Neuronal stem cell (in vitro differentiated cells): ENCODE measurements at regions not wholly inside any gene's neighbourhood (a gene's known extent, or its start where the extent isn't known, plus 50 kb on each side); places are given as distances from the start of the nearest gene placed in this dataset.

Source experiments
- DNase-seq: peaks from one replicate; pipeline ENCODE4 v3.0.0-alpha.2; 2013; ENCODE audit warnings: low spot score
- H2AFZ ChIP-seq: one replicate; pipeline ENCODE4 v1.6.1; 2013; ENCODE audit warnings: mild to moderate bottlenecking, low read length, inconsistent platforms
- H2AK5ac ChIP-seq: 2 replicates; pipeline ENCODE4 v1.6.1; 2013; ENCODE audit warnings: low read depth, mild to moderate bottlenecking, inconsistent platforms, low read length, moderate library complexity, mixed read lengths
- H2BK120ac ChIP-seq: 2 replicates; pipeline ENCODE4 v1.6.1; 2013; ENCODE audit warnings: low read depth, mild to moderate bottlenecking, inconsistent platforms, low read length, moderate library complexity, mixed read lengths
- H2BK12ac ChIP-seq: one replicate; pipeline ENCODE4 v1.6.1; 2013; ENCODE audit warnings: low read length, inconsistent platforms
- H2BK15ac ChIP-seq: 2 replicates; pipeline ENCODE4 v1.6.1; 2013; ENCODE audit warnings: mild to moderate bottlenecking, low read length, inconsistent platforms, mixed read lengths
- H2BK5ac ChIP-seq: one replicate; pipeline ENCODE4 v1.6.1; 2013; ENCODE audit warnings: inconsistent platforms, mild to moderate bottlenecking, low read length, moderate library complexity
- H3K14ac ChIP-seq: one replicate; pipeline ENCODE4 v1.6.1; 2013; ENCODE audit warnings: low read length, inconsistent platforms
- H3K18ac ChIP-seq: 2 replicates; pipeline ENCODE4 v1.6.1; 2013; ENCODE audit warnings: low read length, inconsistent platforms
- H3K23ac ChIP-seq: 2 replicates; pipeline ENCODE4 v1.6.1; 2013; ENCODE audit warnings: low read depth, mild to moderate bottlenecking, mixed read lengths, low read length, inconsistent platforms; ENCODE audit not compliant: poor library complexity
- H3K27ac ChIP-seq: replicated peaks from 3 replicates; pipeline ENCODE4 v1.5.1; 2013; ENCODE audit warnings: low read length, inconsistent platforms
- H3K27me3 ChIP-seq, 3 experiments: 2 replicates each; pipeline ENCODE4 v1.6.1; 2013; ENCODE audit warnings: low read length in 3 of 3, mild to moderate bottlenecking in 2 of 3, inconsistent platforms in 1 of 3, low read depth in 1 of 3, mixed read lengths in 1 of 3, moderate library complexity in 1 of 3; ENCODE audit not compliant: control insufficient read depth in 3 of 3, insufficient read depth in 3 of 3
- H3K36me3 ChIP-seq, 2 donors: replicated peaks in 1 of 2; 2 replicates each; pipeline ENCODE4 v1.6.1; 2013; ENCODE audit warnings: low read length in 2 of 2; ENCODE audit not compliant: control insufficient read depth in 2 of 2, insufficient read depth in 2 of 2
- H3K4ac ChIP-seq: 2 replicates; pipeline ENCODE4 v1.6.1; 2013; ENCODE audit warnings: inconsistent platforms, mild to moderate bottlenecking, low read length, moderate library complexity
- H3K4me1 ChIP-seq, 2 donors: 1 replicate in 1 of 2; 2 replicates in 1 of 2; pipeline ENCODE4 v1.6.1; 2013; ENCODE audit warnings: low read length in 2 of 2, low read depth in 1 of 2; ENCODE audit not compliant: control insufficient read depth in 2 of 2, insufficient read depth in 1 of 2
- H3K4me2 ChIP-seq: one replicate; pipeline ENCODE4 v1.6.1; 2013; ENCODE audit warnings: mild to moderate bottlenecking, low read length, inconsistent platforms; ENCODE audit not compliant: insufficient read depth, poor library complexity, severe bottlenecking
- H3K4me3 ChIP-seq, 2 donors: 2 replicates each; pipeline ENCODE4 v1.5.1; 2013; ENCODE audit warnings: low read length in 2 of 2, mild to moderate bottlenecking in 2 of 2, inconsistent platforms in 1 of 2, moderate library complexity in 1 of 2
- H3K79me1 ChIP-seq: one replicate; pipeline ENCODE4 v1.6.1; 2013; ENCODE audit warnings: low read depth, mild to moderate bottlenecking, inconsistent platforms, low read length, moderate library complexity
- H3K9ac ChIP-seq: one replicate; pipeline ENCODE4 v1.6.1; 2013; ENCODE audit warnings: mild to moderate bottlenecking, low read depth, low read length, inconsistent platforms; ENCODE audit not compliant: poor library complexity
- H3K9me3 ChIP-seq, 2 donors: replicated peaks in 1 of 2; 2 replicates each; pipeline versions ENCODE3 to v1.6.1; 2013; ENCODE audit warnings: low read length in 2 of 2, mild to moderate bottlenecking in 2 of 2, inconsistent platforms in 1 of 2, low read depth in 1 of 2, mixed read lengths in 1 of 2, moderate library complexity in 1 of 2; ENCODE audit not compliant: control insufficient read depth in 2 of 2, insufficient read depth in 1 of 2
- H4K8ac ChIP-seq: one replicate; pipeline ENCODE4 v1.6.1; 2013; ENCODE audit warnings: low read depth, mild to moderate bottlenecking, inconsistent platforms, low read length, moderate library complexity
- H4K91ac ChIP-seq: one replicate; pipeline ENCODE4 v1.6.1; 2013; ENCODE audit warnings: low read length, low read depth, mild to moderate bottlenecking, inconsistent platforms; ENCODE audit not compliant: poor library complexity
- WGBS, 2 donors: extraction: QIAGEN DNeasy Blood & Tissue Kit; methylation state at CpG; one replicate each; pipeline ENCODE4 v1.1.7; 2013; ENCODE audit warnings: missing lambda C conversion rate in 2 of 2, mixed read lengths in 1 of 2; ENCODE audit not compliant: insufficient read length in 2 of 2, insufficient replicate concordance in 1 of 2; ENCODE audit errors: extremely low coverage in 2 of 2; 5-methylcytosine and 5-hydroxymethylcytosine counted together

DNA sequence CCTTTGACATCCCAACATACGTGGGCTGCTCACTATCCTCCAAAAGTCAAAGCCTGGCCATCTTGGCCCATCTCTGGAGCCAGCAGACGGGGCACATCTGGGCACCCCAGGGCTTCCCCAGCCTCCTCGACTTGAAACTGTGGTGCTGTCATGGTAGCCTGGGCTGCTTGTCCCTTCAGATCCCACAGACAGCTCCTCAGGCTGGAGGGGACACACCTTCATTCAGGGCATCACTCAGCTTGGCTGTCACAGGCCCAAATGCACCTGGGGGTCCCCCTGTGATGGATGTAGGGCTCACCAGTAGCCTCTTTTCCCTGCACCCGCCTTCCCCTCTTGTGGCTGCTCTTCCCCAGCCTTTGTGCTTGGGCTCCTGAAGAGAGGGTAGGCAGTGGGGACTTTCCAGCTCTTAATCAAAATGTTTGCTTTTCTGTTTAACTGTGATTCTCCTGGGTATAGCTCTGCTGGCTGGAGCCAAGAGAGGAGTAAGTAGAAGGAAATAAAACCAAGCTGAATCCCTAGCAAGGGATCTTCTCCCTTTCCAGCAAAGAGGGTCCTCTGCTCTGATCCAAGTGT lies 92.3 kb downstream of the GYPC start:
- no peak overlapping the region for H2AK5ac ChIP-seq
- no peak overlapping the region for H3K4me3 ChIP-seq
- no peak overlapping the region for H4K8ac ChIP-seq
- no peak overlapping the region for H3K27ac ChIP-seq
- peak overlapping the region; percentile 5 for H3K18ac ChIP-seq
- no peak overlapping the region for H3K14ac ChIP-seq
- peaks cover 0 to 4% of the 10 kb centered on the region in 2 donors for H3K9me3 ChIP-seq
- no peak overlapping the region for H2BK15ac ChIP-seq
- H3K27me3 ChIP-seq, result no peaks in the 10 kb centered on the region
- H3K79me1 ChIP-seq, result no peaks in the 10 kb centered on the region
- H4K91ac ChIP-seq, result no peak overlapping the region
- H2BK120ac ChIP-seq, result no peak overlapping the region
- no peak overlapping the region for H3K9ac ChIP-seq
- no peak overlapping the region for H2BK5ac ChIP-seq
- no CpG with 5 or more reads among the region's 4 CpGs for WGBS, 2 donors
- H2AFZ ChIP-seq, result no peak overlapping the region
- no peaks in the 10 kb centered on the region for H3K36me3 ChIP-seq
- no peak for DNase-seq
- no peak overlapping the region for H3K23ac ChIP-seq
- no peak overlapping the region for H3K4me2 ChIP-seq
- no peak overlapping the region for H2BK12ac ChIP-seq
- peak overlapping the region; percentile 59 for H3K4ac ChIP-seq
- no peaks in the 10 kb centered on the region for H3K4me1 ChIP-seq

DNA sequence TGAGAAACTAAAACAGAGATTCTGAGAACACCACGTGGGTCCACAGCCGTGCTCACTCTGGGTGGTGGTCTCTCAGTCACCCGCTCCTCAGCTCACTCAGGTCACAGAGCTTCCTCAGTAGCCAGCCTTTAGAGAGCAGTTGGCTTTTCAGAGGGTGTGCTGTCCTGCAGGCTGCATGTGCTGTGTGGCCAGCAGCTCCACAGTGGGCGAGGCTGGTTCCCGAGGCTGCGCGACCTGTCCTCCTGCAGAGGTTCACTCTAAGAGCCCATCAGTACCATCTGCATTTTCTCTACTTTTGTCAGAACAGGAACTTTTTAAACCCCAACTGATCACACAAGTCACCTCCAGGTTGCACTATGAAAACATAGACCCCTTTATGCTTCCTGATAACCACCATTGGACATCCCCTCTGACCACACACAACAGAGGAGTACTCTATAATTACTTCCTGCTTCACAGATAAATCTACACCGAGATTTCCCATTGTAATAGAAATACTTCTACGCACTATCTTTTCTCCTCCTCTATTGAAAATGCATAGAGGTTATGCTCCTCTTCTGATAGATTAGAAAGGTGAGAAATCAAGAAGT lies 93.1 kb downstream of the GYPC start:
- Histone ChIP-seq H4K91ac (no peak overlapping the region), H3K4me1 (no peaks in the 10 kb centered on the region), H3K4me3 (no peak overlapping the region), H3K27ac (no peak overlapping the region), H3K27me3 (no peaks in the 10 kb centered on the region), H3K36me3 (no peaks in the 10 kb centered on the region), H3K79me1 (no peaks in the 10 kb centered on the region), H2BK120ac (no peak overlapping the region), H2BK5ac (no peak overlapping the region), H3K18ac (no peak overlapping the region), H3K14ac (no peak overlapping the region), H2BK15ac (peak overlapping the region; percentile 6), H3K9ac (no peak overlapping the region), H2AFZ (no peak overlapping the region), H3K4me2 (no peak overlapping the region), H3K9me3 (peaks cover 0 to under 1% of the 10 kb centered on the region in 2 donors), H4K8ac (no peak overlapping the region), H2AK5ac (peak overlapping the region; percentile 59), H3K23ac (no peak overlapping the region), H3K4ac (peak overlapping the region; percentile 53), H2BK12ac (no peak overlapping the region)
- DNase-seq, result no peak
- no CpG with 5 or more reads among the region's 9 CpGs for WGBS, 2 donors

DNA sequence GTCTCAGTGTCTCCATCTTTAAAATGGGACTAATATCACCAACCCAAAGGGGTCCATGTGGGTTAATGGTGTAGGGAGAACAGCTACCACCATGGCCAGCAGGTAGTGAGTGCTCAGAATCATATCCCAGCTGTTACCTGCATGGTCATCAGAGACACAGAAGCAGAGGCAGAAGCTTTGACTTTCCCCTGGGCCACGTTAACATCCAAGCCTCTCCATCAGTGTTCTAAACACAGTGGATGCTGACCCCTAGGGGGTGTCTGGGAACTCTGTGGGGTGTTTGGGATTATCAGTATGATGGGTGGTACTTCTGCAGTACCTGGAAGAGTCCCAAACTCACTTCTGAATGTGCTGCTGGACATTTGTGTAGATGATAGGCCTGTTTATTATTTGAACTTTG lies 93.6 kb downstream of the GYPC start:
- DNase-seq, result no peak

DNA sequence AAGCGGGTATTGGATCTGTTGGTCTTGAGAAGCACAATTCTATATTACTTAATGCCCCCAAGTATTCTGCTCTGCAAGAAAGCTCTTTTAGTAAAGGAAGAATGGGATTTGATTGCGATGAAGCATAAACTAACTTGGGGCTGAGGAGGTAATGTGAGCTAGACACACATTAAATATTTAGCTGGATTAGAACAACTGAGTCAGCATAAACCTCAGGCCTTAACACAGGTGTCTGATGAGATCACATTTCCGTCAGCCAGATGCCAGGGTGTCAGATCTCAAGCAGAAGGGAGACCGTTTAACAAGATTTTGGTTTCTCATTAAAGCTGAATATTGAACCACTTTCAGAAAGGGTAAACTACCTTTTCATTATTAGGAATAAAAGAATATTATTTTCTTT lies 94.5 kb downstream of the GYPC start:
- no peaks in the 10 kb centered on the region for H3K27me3 ChIP-seq
- no peak overlapping the region for H4K8ac ChIP-seq
- no peak for DNase-seq
- H2BK5ac ChIP-seq, result no peak overlapping the region
- no peaks in the 10 kb centered on the region for H3K36me3 ChIP-seq
- H3K9me3 ChIP-seq, result no peaks in the 10 kb centered on the region
- no peak overlapping the region for H4K91ac ChIP-seq
- no peak overlapping the region for H3K23ac ChIP-seq
- WGBS, 2 donors, result no CpG with 5 or more reads among the region's 4 CpGs
- no peak overlapping the region for H2AK5ac ChIP-seq
- H2AFZ ChIP-seq, result no peak overlapping the region
- no peak overlapping the region for H3K4me2 ChIP-seq
- no peak overlapping the region for H3K27ac ChIP-seq
- no peak overlapping the region for H3K4ac ChIP-seq
- no peak overlapping the region for H2BK120ac ChIP-seq
- H2BK12ac ChIP-seq, result no peak overlapping the region
- no peak overlapping the region for H3K18ac ChIP-seq
- no peaks in the 10 kb centered on the region for H3K4me1 ChIP-seq
- no peak overlapping the region for H3K9ac ChIP-seq
- H3K79me1 ChIP-seq, result no peaks in the 10 kb centered on the region
- H3K14ac ChIP-seq, result no peak overlapping the region
- no peak overlapping the region for H3K4me3 ChIP-seq
- no peak overlapping the region for H2BK15ac ChIP-seq

More for the DNA sequence above, 93.6 kb downstream of the GYPC start:
- no peaks in the 10 kb centered on the region for H3K27me3 ChIP-seq
- H3K4me2 ChIP-seq, result no peak overlapping the region
- H3K36me3 ChIP-seq, result no peaks in the 10 kb centered on the region
- no peak overlapping the region for H3K18ac ChIP-seq
- H2BK120ac ChIP-seq, result no peak overlapping the region
- no peak overlapping the region for H4K8ac ChIP-seq
- no peak overlapping the region for H2BK5ac ChIP-seq
- no peak overlapping the region for H3K14ac ChIP-seq
- no peak overlapping the region for H3K4me3 ChIP-seq
- no peak overlapping the region for H3K9ac ChIP-seq
- no peak overlapping the region for H3K27ac ChIP-seq
- H4K91ac ChIP-seq, result no peak overlapping the region
- H3K4ac ChIP-seq, result no peak overlapping the region
- H2AK5ac ChIP-seq, result no peak overlapping the region
- no peaks in the 10 kb centered on the region for H3K79me1 ChIP-seq
- WGBS, 2 donors, result no CpG with 5 or more reads among the region's 1 CpG
- no peak overlapping the region for H2BK15ac ChIP-seq
- H2BK12ac ChIP-seq, result no peak overlapping the region
- H3K4me1 ChIP-seq, result no peaks in the 10 kb centered on the region
- H3K23ac ChIP-seq, result no peak overlapping the region
- no peaks in the 10 kb centered on the region for H3K9me3 ChIP-seq
- no peak overlapping the region for H2AFZ ChIP-seq
